Astrocyte of the hippocampus (primary cell): ENCODE measurements at regions not wholly inside any gene's neighbourhood (a gene's known extent, or its start where the extent isn't known, plus 50 kb on each side); places are given as distances from the start of the nearest gene placed in this dataset.
"Not testable (repeated sequence)": the region's sequence is repeated elsewhere in the genome, so short reads cannot be mapped to it uniquely, and the experiment has no call there.

Experiments
- DNase-seq: peaks from one replicate; pipeline ENCODE4 v3.0.0; 2011; ENCODE audit warnings: low read depth, low spot score

DNA sequence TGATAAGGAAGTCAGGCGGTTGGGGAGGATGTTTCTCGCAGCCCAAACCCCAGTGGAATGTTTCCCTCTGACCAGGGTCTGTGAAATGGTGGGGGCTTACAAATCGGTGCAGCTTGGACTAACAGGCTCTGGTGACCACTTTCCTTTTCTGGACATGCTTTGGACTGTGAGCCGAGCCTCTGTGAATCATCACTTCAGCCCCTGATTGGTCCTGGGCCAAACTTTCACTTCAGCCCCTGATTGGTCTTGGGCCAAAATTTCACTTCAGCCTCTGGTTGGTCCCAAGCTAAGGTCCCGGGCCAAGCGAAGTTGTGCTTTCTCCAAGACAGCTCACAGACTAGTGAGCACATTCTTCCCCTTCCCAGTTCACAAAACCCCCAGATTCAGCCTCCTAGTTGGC lies 223.7 kb upstream of the ANKRD20A1 start:
- DNase-seq = not testable (repeated sequence)

GRCh38 chr9:67611900-67612299 lies 246.8 kb upstream of the ANKRD20A1 start:
- DNase-seq = not testable (repeated sequence)

GRCh38 chr9:67609872-67610271 lies 248.9 kb upstream of the ANKRD20A1 start:
- DNase-seq = not testable (repeated sequence)

DNA sequence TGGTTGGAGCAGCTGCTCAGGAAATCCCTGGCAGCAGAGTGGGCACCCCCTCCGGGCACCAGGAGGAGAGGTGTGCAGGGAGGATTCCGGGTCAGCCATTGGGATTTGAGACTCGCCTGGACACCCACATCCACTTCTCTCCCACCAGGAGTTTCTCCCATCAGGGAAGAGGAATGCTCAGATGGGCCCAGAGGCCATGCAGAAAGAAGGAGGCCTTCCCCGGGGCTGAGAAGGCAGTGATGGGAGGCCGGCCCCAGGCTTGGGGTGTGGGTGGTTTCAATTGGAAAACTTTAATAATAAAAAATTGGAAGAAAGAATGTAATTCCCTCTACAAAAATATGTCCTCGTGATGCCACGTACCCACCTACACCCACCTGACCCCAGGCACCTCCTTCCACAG lies 249.3 kb upstream of the ANKRD20A1 start:
- DNase-seq = not testable (repeated sequence)

DNA sequence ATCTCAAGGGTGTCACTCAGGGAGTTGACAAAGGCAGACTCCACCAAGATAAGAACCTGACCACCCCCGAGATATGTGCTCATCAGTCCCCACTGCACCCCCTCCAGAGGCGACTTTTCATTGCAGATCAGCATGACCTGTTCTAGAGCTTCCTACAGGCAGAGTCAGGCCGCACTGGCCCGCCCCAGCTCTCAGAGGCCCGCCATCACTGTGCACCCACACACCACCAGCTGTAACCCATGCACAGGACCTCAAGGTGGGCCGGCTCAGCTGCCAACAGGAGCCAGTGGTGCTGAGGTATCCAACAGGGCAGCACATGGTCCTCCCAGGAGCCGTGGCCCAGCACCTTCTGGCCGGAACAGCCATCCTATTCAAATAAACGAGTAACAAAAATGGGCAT lies 253.6 kb upstream of the ANKRD20A1 start:
- not testable (repeated sequence) for DNase-seq

DNA sequence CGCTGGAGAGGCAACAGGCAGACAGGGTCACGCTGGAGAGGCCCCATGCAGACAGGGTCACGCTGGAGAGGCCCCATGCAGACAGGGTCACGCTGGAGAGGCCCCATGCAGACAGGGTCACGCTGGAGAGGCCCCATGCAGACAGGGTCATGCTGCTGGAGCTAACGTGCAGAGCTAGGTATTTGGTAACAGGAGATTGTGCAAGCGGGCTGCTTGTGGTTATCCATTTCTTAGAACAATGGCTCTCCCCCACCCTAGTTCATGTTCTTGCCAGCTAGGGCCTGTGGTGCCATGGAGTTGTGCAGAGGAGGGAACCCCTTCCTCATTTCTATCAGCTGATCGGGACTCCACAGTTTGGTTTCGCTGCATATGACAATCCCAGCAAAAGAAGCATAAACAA lies 255.1 kb upstream of the ANKRD20A1 start:
- not testable (repeated sequence) for DNase-seq

- DNase-seq = not testable (repeated sequence)
Observed at GRCh38 chr9:67592424-67592823, 266.3 kb upstream of the ANKRD20A1 start.

DNA sequence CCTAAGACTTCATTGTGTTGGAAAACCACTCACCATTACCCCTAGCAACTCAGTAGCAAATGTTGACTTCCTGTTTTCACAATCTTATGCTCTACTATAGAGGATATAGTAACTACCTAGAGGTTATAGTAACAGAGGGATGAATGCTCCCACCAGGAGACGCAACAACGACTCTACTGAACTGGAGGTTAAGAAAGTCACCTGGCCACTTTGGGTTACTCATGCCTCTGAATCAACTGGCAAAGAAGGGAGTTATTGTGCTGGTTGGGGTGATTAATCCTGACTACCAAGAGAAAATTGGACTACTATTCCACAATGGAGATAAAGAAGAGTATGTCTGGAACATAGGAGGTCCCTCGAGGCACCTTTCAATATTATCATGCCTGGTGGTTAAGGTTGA lies 302.9 kb upstream of the ANKRD20A1 start:
- DNase-seq = not testable (repeated sequence)

DNA sequence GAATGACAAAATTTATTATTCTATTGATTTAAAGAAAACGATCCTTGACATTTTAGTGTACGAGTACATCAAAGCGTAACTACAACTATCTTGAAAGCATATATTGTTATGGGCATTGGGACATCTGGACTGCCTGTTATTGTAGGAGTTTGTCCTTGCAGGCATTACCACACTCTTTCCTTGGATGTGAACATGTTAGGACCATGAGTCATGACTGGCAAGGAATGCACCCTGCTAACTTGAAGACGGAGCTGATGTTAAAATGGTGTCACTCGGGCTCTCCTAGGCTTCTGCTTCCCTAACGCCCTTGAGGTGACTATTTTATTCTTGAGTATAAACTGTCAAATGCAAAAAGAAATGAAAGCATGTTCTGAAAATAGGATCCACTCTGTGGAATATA lies 308.7 kb upstream of the ANKRD20A1 start:
- not testable (repeated sequence) for DNase-seq

DNA sequence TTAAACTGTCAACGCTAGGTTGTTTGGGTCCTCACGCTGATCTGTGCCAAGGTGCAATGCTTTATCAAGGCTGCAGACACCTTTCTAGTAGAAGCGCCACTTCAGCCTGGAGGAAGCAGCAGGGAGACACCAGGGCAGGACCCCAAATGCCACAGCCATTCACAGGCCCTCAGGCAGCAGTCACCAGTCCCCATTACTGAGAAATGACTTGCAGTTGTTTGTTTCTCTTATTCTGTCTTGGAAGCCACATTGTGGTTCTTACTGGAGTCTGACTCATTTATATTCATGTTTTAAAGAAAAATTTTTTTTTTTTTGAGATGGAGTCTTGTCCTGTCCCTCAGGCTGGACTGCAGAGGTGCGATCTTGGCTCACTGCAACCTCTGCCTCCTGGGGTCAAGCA lies 328.9 kb upstream of the ANKRD20A1 start:
- not testable (repeated sequence) for DNase-seq

- DNase-seq = not testable (repeated sequence)
Observed at GRCh38 chr9:67516938-67517337, 341.8 kb upstream of the ANKRD20A1 start.

DNA sequence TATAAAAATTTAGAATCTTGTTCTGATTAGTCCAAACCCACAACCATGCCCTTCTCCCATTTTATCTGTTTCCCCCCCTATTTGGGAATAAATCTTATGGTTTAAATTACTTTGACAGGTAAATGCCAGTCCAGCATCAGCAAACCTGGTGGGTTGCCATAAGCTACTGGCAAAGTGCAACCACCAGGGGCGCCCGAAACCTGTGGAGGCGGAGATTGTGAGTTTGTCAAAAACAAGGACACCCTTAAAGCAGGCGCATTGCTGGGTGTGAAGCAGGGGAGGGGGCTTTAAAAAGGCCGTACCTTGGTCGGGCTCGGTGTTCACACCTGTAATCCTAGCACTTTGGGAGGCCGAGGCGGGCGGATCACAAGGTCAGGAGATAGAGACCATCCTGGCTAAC lies 344.1 kb upstream of the ANKRD20A1 start:
- DNase-seq = not testable (repeated sequence)

DNA sequence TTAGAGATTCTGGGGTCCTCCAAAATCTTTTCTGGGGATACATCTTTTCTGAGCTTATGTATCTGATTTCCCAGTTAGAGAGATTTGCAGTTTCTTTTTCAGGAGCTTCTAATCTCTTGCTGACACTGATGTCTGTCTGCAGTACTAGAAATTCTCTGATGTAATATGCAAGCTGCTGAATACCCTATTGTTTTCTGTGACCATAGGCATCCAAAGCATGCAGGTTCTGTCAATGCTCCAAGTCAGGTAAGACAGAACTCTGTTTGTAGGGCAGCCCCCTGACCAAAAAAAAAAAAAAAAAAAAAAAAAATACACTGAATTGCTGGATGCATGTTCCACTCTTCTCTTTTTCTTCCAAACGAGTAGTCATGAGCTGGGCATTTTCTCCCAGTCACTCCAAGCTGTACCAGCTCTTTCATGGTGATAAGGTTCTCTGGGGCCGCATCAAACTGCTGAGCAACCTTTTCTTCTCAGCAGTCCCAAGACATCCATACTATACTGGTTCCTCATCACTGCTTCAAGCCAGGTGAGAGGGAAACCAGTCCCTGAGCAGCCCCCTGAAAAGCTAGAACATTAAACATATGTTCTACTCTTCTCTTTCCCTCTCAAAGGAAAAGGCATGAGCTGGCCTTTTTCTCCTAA lies 354.9 kb upstream of the ANKRD20A1 start:
- DNase-seq = not testable (repeated sequence)

DNA sequence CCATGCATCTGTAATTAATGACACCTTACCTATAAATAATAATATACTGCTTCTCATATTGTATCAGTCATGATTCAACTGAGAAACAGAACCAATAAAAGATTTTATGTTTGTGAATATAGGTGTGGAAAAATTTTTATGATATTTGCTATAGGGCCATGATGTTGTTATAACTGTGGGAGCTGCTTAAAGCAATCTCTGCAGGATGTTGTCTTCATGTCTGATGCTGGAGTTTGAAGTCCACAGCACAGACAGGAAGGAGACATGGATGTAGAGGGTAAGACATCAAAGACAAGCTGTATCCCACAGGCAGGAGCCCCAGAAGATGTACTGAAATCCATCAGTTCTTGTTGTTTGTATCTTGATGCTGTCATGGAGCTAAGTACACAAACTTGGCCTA lies 366.7 kb upstream of the ANKRD20A1 start:
- not testable (repeated sequence) for DNase-seq

DNA sequence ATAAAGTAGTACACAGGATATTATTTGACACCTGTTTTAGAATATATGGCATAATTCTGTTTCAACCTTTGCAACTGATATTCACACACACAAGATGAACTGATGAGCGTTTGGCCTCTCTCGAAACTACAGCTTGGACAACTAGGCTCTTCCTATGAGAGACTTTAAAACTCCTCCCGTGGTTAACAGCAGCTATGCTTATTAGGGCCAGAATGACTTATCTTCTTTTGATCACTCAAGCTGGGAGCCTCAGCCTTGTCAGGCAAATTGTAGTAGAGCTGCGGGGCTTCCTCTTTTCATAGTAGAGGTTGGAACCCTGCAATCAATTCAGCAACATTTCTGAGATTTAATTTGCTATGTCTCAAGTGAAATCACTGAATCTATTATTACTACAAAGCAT lies 381.3 kb upstream of the ANKRD20A1 start:
- DNase-seq = not testable (repeated sequence)

GRCh38 chr9:67470739-67471138 lies 388.0 kb upstream of the ANKRD20A1 start:
- DNase-seq = not testable (repeated sequence)

GRCh38 chr9:67468326-67468725 lies 390.4 kb upstream of the ANKRD20A1 start:
- not testable (repeated sequence) for DNase-seq

DNA sequence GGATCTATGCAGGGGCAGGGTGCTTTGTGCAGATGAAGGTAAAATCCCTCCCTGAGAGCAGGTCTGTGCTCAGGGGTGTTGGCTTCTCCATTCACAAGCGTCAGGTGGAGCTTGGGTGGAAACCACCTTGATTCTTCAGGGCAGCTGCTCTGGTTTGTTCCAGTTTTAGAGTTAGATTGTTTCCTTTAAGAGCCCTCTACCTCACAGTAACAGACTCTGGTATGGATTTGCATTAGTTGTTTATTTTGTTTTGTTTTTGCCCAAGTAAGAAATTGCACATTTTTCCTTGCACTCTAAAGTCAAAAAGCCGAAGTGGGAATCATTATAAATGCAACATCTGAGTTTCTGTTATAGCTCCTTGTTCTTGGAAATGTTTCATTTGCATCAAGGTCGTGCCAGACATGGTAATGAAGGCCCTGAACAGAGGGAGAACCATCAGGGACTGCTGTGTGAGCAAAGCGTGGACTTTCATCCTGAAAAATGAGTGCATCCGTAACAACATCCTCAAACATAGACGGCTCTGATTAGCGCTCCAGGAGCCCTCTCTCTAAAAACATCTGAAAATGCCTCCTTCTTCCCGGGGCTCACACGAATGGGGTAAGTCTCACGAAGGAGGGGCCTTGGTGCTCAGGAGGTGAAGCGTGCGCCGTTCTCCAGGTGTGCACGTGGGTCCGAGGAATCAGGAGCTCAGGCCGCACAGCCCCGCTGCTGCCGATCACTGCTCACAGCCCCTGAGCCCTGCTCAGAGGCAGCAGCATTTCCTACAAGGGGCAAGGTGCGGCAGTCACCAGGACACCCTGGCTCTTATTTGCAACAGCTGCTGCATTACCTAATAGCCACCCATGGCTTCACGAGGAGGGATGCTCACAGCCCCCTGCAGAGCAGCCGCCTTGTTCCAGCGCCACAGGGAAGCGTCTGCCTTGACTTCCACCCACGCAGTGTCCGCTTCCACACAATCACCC lies 396.7 kb upstream of the ANKRD20A1 start:
- DNase-seq = not testable (repeated sequence)

GRCh38 chr9:67452941-67453340 lies 405.8 kb upstream of the ANKRD20A1 start:
- not testable (repeated sequence) for DNase-seq

DNA sequence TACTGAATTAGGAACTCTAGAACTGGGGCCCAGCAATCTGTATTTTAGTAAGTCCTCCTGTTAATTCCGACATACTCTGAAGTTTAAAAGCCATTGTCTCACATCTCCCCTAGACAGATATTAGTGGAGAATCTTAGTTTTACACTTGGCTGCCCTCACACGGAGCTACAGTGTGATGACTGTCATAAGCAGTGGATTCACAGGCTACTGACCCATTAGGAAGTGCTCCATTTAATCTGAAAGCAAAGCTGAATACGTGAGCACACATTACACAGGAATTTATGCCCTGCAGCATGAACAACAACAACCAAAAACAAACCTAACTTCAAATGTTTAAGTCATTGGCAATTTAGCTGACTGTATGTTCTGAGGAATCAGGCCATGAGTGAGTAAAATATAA lies 416.4 kb upstream of the ANKRD20A1 start:
- DNase-seq = not testable (repeated sequence)

DNA sequence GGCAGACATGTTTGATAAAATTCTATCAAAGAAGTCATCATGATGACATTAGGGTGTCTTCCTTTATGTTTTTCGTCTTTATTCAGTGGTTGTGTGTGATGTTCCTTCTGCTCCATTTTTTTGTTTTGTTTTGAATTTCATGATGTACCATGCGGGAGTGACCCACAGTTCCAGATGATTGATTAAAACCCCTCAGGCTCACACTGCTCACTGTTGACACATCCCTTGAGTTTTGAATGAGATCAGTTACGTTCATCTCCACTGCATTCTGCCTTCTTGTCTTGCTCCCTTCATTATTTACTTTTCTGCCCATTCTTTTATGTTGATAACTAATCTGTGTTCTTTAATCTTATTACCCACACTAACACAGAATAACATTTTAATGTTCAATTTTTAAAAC lies 421.7 kb upstream of the ANKRD20A1 start:
- DNase-seq = not testable (repeated sequence)

- DNase-seq = not testable (repeated sequence)
Observed at GRCh38 chr9:67424881-67425280, 432.5 kb upstream of the SPATA31A3 start.
